ENCODE measurements at regions not wholly inside any gene's neighbourhood (a gene's known extent, or its start where the extent isn't known, plus 50 kb on each side); places are given as distances from the start of the nearest gene placed in this dataset.

GRCh38 chr18:73719611-73720010 lies 428.0 kb downstream of the FBXO15 start:
- DNase-seq: no peak

GRCh38 chr18:73717570-73717969 lies 430.1 kb downstream of the FBXO15 start:
- no peak for DNase-seq

- DNase-seq: no peak
Observed at GRCh38 chr18:73715210-73715670, 432.4 kb downstream of the FBXO15 start.

GRCh38 chr18:73714466-73714865 lies 433.2 kb downstream of the FBXO15 start:
- DNase-seq: no peak

GRCh38 chr18:73711256-73711655 lies 436.4 kb downstream of the FBXO15 start:
- no peak for DNase-seq

DNA sequence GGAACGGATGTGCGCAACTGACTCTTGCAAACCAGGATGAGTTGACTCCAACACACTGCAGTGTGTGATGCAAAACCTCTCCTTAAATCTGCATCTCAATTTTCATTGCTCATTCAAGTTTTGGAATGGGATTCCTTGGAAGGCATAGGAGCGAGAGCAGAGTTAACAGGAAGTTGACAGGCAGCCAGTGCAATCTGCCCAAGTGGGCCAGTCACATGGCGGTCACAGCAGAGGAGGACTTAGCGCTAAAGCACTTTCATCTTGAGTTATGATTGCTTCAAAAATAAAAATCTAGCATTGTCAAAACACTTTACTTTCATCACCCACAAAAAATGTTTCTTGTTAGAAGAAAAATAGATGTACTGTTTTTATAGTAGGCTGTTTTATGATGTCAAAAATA lies 439.0 kb downstream of the FBXO15 start:
- no peak for DNase-seq

DNA sequence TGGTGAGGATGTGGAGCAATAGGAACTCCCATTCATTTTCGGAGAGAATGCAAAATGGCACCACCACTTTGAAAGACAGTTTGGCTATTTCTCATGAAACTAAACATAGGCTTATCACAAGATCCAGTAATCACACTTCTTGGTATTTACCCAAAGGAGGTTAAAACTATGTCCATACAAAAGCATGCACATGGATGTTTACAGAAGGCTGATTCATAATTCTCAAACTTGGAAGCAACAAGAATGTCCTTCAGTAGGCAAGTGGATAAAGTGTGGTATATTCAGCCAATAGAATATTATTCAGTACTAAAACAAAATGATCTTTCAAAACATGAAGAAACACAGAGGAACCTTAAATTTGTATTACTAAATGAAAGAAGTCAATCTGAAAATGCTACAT lies 440.6 kb downstream of the FBXO15 start:
- no peak for DNase-seq

- DNase-seq: no peak
Observed at GRCh38 chr18:73697353-73697752, 450.3 kb downstream of the FBXO15 start.

DNA sequence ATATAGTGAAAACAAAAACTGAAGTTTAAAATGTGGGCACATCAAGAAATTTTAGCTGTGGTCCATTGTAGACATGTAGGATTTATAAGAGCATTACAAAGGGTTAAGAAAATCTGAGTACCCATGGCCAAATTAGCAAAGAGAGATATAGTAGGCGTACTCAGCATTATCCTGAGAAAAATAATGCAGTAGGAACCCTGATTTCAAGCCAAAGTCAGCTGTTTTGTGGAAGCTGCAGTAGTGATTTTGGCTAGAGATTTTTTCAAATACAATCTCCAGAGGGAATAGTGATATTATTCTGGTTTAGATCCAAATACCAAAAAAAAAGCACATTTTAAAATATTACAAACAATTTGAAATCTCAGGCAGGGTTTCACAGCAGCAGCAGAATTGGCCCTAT lies 450.9 kb downstream of the FBXO15 start:
- no peak for DNase-seq

DNA sequence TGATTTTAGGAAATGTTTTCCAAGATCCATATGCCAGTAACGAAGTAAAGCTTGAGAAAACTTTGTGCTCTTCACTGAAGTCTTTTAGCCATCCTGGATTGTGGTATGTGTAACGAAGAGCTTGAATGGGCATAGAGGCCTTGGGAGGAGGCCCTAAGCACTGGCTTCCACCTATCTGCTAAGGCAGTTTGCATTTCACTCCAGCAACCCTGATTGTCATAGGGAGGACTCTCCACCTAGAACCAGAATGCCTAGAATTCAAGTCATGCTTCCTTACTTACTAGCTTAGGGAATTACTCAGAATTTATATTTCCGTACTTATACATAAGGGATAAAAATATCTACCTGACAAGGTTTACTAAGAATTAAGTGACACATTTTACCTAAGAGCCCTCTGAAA lies 451.5 kb downstream of the FBXO15 start:
- no peak for DNase-seq

DNA sequence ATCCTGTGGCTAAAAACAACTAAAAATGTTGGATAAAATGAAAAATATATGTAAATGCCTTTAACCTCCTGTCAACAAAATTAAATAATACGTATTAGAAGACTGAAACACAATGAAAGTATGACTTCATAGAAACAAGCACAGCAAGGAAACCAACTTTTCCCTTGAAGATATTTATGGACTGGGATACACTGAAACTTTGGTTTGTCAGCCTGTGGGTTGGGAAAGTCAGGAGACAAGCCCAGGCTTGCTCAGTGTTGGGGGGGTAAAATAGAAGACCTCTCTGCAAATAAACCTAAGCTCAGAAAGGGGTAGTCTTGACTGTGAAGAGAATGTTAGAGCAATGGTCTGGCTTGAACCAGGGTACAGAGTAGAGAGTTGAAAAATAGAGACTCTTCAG lies 454.5 kb downstream of the FBXO15 start:
- DNase-seq: no peak

GRCh38 chr18:73691624-73692023 lies 456.0 kb downstream of the FBXO15 start:
- no peak for DNase-seq

- no peak for DNase-seq
Observed at GRCh38 chr18:73691118-73691517, 456.5 kb downstream of the FBXO15 start.

DNA sequence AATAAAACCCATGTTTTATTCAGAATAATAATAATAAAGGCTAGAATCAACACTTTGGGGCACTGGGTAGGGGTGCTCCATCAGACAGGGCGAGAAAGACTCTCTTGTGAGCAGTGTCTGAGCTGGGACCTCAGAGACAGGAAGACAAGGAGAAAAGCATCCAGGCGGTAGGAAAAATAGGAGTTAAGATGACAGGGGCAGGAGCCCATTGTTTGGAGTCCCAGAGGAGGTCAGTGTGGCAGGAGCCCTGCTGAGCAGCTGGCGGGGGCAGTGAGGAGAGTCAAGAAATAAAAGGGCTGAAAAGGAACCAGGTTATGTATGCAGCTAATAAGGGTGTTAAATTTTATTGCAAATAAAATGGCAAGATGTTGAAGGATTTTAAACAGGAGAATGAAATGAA lies 457.4 kb downstream of the FBXO15 start:
- DNase-seq: no peak

DNA sequence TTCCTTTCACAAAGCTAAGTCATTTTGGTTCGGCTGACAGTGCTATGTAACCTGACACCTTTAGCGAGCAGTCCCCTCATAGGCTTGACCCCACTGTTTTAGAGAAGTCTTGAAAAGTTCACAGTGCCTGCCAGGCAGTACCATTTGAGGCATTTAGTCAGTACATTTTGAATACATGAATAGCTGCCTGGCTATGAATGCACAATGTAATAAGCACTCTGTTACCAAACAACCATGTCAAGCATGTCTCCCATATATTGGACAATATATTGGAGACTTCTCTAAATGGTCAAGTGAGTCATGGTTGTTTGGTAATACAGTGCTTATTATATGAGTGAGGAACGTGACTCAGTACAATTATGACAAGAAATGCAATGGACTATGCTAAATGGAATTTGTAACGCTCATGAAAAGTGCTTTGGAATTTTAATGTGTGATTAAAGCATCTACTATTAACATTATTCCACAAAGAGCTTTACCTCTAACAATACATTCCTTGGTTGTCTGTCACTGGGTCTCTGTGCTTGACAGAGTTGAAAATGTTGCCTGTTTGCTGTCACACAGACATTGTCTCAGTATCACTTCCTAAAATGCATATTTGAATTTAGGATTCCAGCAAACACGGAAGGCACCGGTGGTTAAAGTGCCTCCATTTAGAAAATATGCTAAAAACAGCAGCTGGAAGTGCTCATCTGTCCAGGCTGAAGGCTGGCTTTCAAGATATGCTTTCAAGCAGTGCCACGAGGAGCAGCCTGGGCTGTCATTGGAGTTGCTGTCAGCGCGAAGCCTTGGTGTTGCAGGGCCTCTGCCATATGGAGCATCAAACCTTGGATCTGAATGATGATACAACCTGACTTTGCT lies 458.6 kb downstream of the FBXO15 start:
- no peak for DNase-seq

DNA sequence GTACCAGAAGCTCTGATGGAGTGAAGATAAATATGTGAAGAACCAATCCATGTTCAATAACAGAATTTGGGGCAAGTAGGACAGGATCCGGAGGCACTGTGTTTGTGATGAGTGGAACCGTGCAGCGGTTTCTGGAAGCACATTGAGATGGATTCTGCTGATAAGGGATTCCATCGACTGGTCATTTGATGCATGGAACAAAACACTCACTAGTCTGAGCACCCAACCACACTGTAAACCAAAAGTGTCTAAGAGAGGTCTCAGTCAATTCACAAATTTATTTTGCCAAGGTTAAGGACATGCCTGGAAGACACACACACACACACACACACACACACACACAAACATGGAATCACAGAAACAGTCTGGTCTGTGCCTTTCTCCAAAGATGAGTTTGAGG lies 459.5 kb downstream of the FBXO15 start:
- no peak for DNase-seq

DNA sequence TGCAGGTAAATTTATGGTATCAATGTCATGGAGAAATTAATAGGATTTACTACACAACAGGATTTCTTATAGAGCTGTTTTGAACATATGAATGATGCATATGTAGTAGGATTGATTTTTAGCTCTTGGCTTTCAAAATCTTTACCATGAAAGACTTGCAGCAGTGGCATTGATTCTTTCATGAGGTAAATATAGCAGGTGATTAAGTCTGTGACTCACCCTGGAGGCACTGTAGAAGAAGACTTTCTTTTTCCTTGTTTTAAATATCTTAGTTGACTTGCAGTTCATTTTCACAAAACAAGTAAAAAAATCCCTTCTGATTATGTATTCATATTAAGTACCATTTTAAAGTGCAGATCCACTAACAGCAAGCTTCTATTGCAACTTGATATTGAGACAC lies 463.0 kb downstream of the FBXO15 start:
- DNase-seq: no peak

DNA sequence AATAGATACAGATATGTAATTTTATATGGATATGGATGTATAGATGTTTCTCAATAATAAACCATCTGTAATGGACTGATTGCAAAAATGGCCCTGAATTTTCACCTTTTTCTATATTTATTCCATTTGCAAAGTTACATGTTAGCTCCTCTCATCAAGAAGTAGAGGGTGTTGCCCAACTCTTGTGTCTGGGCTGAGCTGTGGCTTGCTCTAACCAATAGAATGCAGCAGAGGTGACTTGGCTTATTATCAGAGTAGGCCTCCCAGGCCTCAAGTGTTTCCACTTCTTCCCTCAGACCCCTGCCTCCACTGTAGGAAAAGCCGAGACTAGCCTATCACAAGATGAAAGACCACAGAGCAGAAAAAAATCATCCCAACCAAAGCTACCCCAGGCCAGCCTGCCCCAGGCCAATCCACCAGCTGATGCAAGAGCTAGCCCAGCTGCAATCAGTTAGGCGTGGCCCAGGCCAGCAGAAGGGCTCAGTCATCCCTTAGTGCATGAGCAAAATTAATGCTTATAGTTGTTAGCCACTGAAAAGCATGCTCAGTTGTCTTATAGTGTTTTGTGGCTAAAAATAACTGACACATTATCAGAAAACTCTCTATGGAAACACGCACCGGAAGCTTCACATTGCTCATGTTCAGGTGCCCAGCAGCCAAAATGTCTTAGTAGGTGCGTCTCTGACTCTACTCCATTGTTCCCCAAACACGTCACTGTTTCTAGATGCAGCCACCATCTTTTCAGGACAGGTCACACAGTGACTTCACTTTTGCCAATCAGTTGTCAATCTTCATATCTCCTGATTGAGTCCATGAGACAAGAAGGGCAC lies 464.0 kb downstream of the FBXO15 start:
- DNase-seq: no peak

GRCh38 chr18:73681912-73682311 lies 465.7 kb downstream of the FBXO15 start:
- no peak for DNase-seq

- DNase-seq: no peak
Observed at GRCh38 chr18:73681398-73681797, 466.2 kb downstream of the FBXO15 start.

DNA sequence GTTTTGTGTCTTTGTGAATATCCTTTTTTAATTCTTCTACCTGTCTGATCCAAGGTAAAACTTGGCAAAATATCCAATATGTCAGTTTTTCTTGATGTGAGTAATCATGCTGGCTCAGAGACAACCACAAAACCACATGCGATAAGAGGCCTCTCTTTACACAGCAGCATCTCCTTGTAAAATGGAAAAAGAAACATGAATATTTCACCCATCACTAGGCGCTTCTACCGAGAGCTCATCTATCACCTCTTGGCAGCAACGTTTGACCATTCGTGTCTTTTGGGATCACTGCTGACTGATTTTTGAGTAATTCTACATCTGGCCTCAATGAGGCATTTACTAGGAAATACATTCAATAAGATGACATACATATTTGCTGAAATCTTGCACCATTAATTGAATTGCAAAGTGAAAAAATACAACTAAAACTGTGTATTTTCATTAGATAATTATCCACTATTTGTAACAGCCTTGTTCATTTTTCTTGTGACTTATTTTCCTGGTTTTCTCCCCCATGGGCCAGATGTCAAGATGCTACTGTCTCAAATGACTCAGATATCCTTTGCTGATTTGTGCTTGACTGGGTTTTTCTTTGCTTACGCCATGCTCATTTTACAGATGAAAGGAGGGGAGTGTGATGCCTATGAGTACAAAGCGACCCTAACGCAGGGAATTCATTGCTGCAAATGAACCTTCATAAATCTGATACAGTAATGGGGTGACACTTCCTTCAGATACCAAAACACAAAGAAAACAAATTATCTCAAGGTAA lies 467.5 kb downstream of the FBXO15 start:
- DNase-seq: no peak

- DNase-seq: no peak
Observed at GRCh38 chr18:73677450-73677849, 470.2 kb downstream of the FBXO15 start.

Measured in hippocampal formation (tissue), 2 donors.